SK-N-SH (cell line): ENCODE measurements at regions not wholly inside any gene's neighbourhood (a gene's known extent, or its start where the extent isn't known, plus 50 kb on each side); places are given as distances from the start of the nearest gene placed in this dataset.

Experiments used
- CTCF ChIA-PET: fragments of 300-600, 350-600 bp; formaldehyde crosslinking; extraction: SDS; loops from one replicate; lab custom pipeline; 2021; lab: Yijun Ruan, JAX
- POLR2A ChIA-PET: fragments of 350-600 bp; sonication (Branson Sonifier 250); formaldehyde crosslinking; extraction: SDS; loops from one replicate; lab custom pipeline; 2020; ENCODE audit warnings: antibody characterized with exemption, inconsistent platforms; lab: Yijun Ruan, JAX
- DNase-seq: peaks from one replicate; pipeline ENCODE4 v3.0.0; 2012
- H2AFZ ChIP-seq: fragments of 200-600 bp; sonication (generic); 2 replicates; pipeline ENCODE4 v1.8.1; 2016; ENCODE audit warnings: antibody characterized with exemption, mild to moderate bottlenecking, low read depth
- H3F3A ChIP-seq: fragments of 200-600 bp; sonication (generic); replicated peaks from 2 replicates; pipeline ENCODE3; 2016; ENCODE audit warnings: antibody characterized with exemption, mild to moderate bottlenecking; ENCODE audit not compliant: insufficient read depth
- H3K27ac ChIP-seq, 2 experiments: fragments of 200-500 bp in 1 of 2; fragments of 200-600 bp in 1 of 2; sonication (Bioruptor generic) in 1 of 2; sonication (generic), shearing (Covaris generic) in 1 of 2; 2 replicates each; pipeline versions ENCODE4 v1.5.1 to v1.6.1; 2014 to 2016; ENCODE audit warnings: low read depth in 2 of 2, inconsistent platforms in 1 of 2, low read length in 1 of 2, mild to moderate bottlenecking in 1 of 2, mixed read lengths in 1 of 2
- H3K27me3 ChIP-seq: fragments of 200-600 bp; sonication (generic), shearing (Covaris generic); 2 replicates; pipeline ENCODE4 v1.6.1; 2016; ENCODE audit warnings: mixed run types; ENCODE audit not compliant: insufficient read depth
- H3K36me3 ChIP-seq, 2 experiments: fragments of 200-500 bp in 1 of 2; fragments of 200-600 bp in 1 of 2; sonication (Bioruptor generic) in 1 of 2; sonication (generic) in 1 of 2; replicated peaks in 1 of 2; 2 replicates each; pipeline versions ENCODE3 to v1.5.1; 2014 to 2016; ENCODE audit warnings: low read length in 1 of 2, mild to moderate bottlenecking in 1 of 2; ENCODE audit not compliant: insufficient read depth in 2 of 2, control insufficient read depth in 1 of 2
- H3K4me1 ChIP-seq, 2 experiments: fragments of 200-500 bp in 1 of 2; fragments of 200-600 bp in 1 of 2; sonication (Bioruptor generic) in 1 of 2; sonication (generic), shearing (Covaris generic) in 1 of 2; 2 replicates each; pipeline versions ENCODE4 v1.5.1 to v1.6.1; 2014 to 2016; ENCODE audit warnings: low read depth in 1 of 2, low read length in 1 of 2, mixed run types in 1 of 2; ENCODE audit not compliant: insufficient read depth in 2 of 2, control insufficient read depth in 1 of 2
- H3K4me2 ChIP-seq: fragments of 200-600 bp; sonication (generic), shearing (Covaris generic); 2 replicates; pipeline ENCODE4 v1.6.1; 2017; ENCODE audit warnings: mixed run types
- H3K4me3 ChIP-seq, 2 experiments: fragments of 200-500 bp in 1 of 2; fragments of 200-600 bp in 1 of 2; sonication (Bioruptor generic) in 1 of 2; sonication (generic), shearing (Covaris generic) in 1 of 2; 2 replicates each; pipeline versions ENCODE4 v1.5.1 to v1.8.1; 2014 to 2016; ENCODE audit warnings: low read depth in 2 of 2, inconsistent platforms in 1 of 2, low read length in 1 of 2, mild to moderate bottlenecking in 1 of 2, mixed read lengths in 1 of 2, moderate library complexity in 1 of 2
- H3K79me2 ChIP-seq: fragments of 200-600 bp; sonication (generic); 2 replicates; pipeline ENCODE4 v1.8.1; 2017; ENCODE audit warnings: mild to moderate bottlenecking; ENCODE audit not compliant: insufficient read depth
- H3K9ac ChIP-seq: fragments of 200-600 bp; sonication (generic); 2 replicates; pipeline ENCODE4 v1.6.1; 2017; ENCODE audit warnings: mixed run types
- H3K9me2 ChIP-seq: fragments of 200-600 bp; sonication (generic); 2 replicates; pipeline ENCODE4 v1.6.1; 2017; ENCODE audit warnings: mixed run types
- H3K9me3 ChIP-seq: fragments of 200-600 bp; sonication (generic); 2 replicates; pipeline ENCODE4 v1.6.1; 2017; ENCODE audit warnings: mixed run types, mild to moderate bottlenecking, moderate library complexity
- H4K20me1 ChIP-seq: fragments of 200-600 bp; sonication (generic); 2 replicates; pipeline ENCODE4 v1.6.1; 2017; ENCODE audit warnings: mild to moderate bottlenecking, mixed run types; ENCODE audit not compliant: insufficient read depth
- EP300 ChIP-seq, 2 experiments: IDR thresholded peaks; 2 replicates each; pipeline versions ENCODE4 v1.4.0 to v1.6.1; 2012; ENCODE audit warnings: borderline replicate concordance in 1 of 2, low read depth in 1 of 2, low read length in 1 of 2
- EZH2phosphoT487 ChIP-seq: fragments of 200-600 bp; sonication (generic); IDR thresholded peaks from 2 replicates; pipeline ENCODE4 v1.6.1; 2017; ENCODE audit warnings: low read depth, mixed run types, mild to moderate bottlenecking, antibody characterized with exemption, moderate library complexity, borderline replicate concordance
- FOSL2 ChIP-seq: IDR thresholded peaks from 2 replicates; pipeline ENCODE4 v1.4.0; 2012; ENCODE audit warnings: low read depth, mild to moderate bottlenecking, moderate library complexity, borderline replicate concordance
- FOXJ3 ChIP-seq: sonication (generic); formaldehyde crosslinking; IDR thresholded peaks from 2 replicates; pipeline ENCODE4 v1.5.1; 2020; ENCODE audit warnings: mild to moderate bottlenecking, missing genetic modification reagents
- FOXM1 ChIP-seq: IDR thresholded peaks from 2 replicates; pipeline ENCODE4 v1.4.0; 2012; ENCODE audit warnings: low read depth, mild to moderate bottlenecking
- MEF2A ChIP-seq: IDR thresholded peaks from 2 replicates; pipeline ENCODE4 v1.4.0; 2012; ENCODE audit warnings: low read depth, borderline replicate concordance
- MXI1 ChIP-seq: IDR thresholded peaks from 2 replicates; pipeline ENCODE4 v1.6.1; 2012; ENCODE audit warnings: mild to moderate bottlenecking, low read depth, low read length, improper control_type of control experiment
- NFIC ChIP-seq: IDR thresholded peaks from 2 replicates; pipeline ENCODE4 v1.4.0; 2012; ENCODE audit warnings: borderline replicate concordance
- POLR2AphosphoS5 ChIP-seq: IDR thresholded peaks from 2 replicates; pipeline ENCODE4 v1.6.1; 2012; ENCODE audit warnings: low read depth, low read length
- RAD21 ChIP-seq: IDR thresholded peaks from 2 replicates; pipeline ENCODE4 v1.6.1; 2012; ENCODE audit warnings: mild to moderate bottlenecking, low read length
- SIN3A ChIP-seq: IDR thresholded peaks from 2 replicates; pipeline ENCODE4 v1.6.1; 2012; ENCODE audit warnings: low read depth, mild to moderate bottlenecking, low read length, moderate library complexity, borderline replicate concordance
- SMC3 ChIP-seq: IDR thresholded peaks from 2 replicates; pipeline ENCODE4 v1.6.1; 2012; ENCODE audit warnings: low read depth, low read length, improper control_type of control experiment
- TCF12 ChIP-seq: IDR thresholded peaks from 2 replicates; pipeline ENCODE4 v1.4.0; 2012
- TEAD4 ChIP-seq: IDR thresholded peaks from 2 replicates; pipeline ENCODE4 v1.4.0; 2012; ENCODE audit warnings: mild to moderate bottlenecking, borderline replicate concordance; ENCODE audit not compliant: insufficient read depth
- YY1 ChIP-seq: IDR thresholded peaks from 2 replicates; pipeline ENCODE4 v1.4.0; 2012; ENCODE audit warnings: low read depth, mild to moderate bottlenecking
- WGBS: methylation state at CpG from one replicate; pipeline ENCODE4 v1.1.6; 2017; ENCODE audit warnings: low lambda C conversion rate; 5-methylcytosine and 5-hydroxymethylcytosine counted together
- TF ChIP-seq, protein P1 (sequence below): IDR thresholded peaks from 2 replicates; pipeline ENCODE4 v1.4.0; 2012; ENCODE audit warnings: low read depth, borderline replicate concordance
- TF ChIP-seq, protein P2 (sequence below): IDR thresholded peaks from 2 replicates; pipeline ENCODE4; 2012
- TF ChIP-seq, protein P3 (sequence below): fragments of 200-600 bp; sonication (generic); IDR thresholded peaks from 2 replicates; pipeline ENCODE4 v1.6.1; 2017; ENCODE audit warnings: antibody characterized with exemption, mild to moderate bottlenecking, moderate library complexity
- TF ChIP-seq, protein P4 (sequence below): IDR thresholded peaks from 2 replicates; pipeline ENCODE4 v1.4.0; 2012; ENCODE audit warnings: low read depth

DNA sequence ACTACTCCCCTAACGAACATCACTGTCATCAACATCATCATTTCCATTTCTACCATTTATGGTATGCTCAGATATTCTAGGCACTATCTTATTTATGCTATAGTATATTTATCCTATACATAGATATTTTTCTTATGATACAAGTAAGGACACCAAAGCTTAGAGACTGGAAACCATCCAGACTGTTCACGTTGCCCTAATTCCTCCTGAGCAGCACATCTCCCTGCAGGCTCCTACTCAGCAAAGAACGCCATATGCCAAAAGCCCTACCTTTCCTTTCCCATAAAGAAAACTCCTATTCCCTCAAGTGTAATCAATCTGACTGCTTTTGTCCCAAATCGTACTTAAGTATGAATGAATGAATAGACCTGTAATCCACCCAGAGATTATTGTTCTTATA lies 247.0 kb downstream of the PRELID2 start:
- DNase-seq: no peak
- no peak overlapping the region for H3K9ac ChIP-seq
- no peaks in the 10 kb centered on the region for H4K20me1 ChIP-seq
- H3K27me3 ChIP-seq: no peaks in the 10 kb centered on the region
- peak overlapping the region; percentile 47 for H3K4me2 ChIP-seq
- CTCF ChIA-PET: interaction anchor here (1.4 kb wide), 1 partner anchor 12 kb away, joined by 3 read pairs; no protein-coding TSS in a partner anchor
- H3K79me2 ChIP-seq: no peaks in the 10 kb centered on the region
- no peaks in the 10 kb centered on the region for H3K9me2 ChIP-seq
- H3K4me3 ChIP-seq: no peak overlapping the region
- H3K9me3 ChIP-seq: no peaks in the 10 kb centered on the region
- POLR2A ChIA-PET: no interaction called here
- peaks cover 5 to 30% of the 10 kb centered on the region in 2 experiments for H3K4me1 ChIP-seq
- peaks cover 19% of the 10 kb centered on the region for H3F3A ChIP-seq
- H3K36me3 ChIP-seq: no peaks in the 10 kb centered on the region
- peak overlapping the region; percentile 66 to 76; a peak in 3 of 4 replicates for H3K27ac ChIP-seq
- TF ChIP-seq TEAD4 (no peak), FOXJ3 (CRISPR knock-in tag) (no peak), TCF12 (no peak), MEF2A (no peak), EP300 (IDR thresholded peaks at IDR 0.05; ENCODE audit: borderline replicate concordance in 1 of 2, low read depth in 1 of 2, low read length in 1 of 2) (no peak), MXI1 (no peak), RAD21 (no peak)
- TF ChIP-seq, protein P1, sequence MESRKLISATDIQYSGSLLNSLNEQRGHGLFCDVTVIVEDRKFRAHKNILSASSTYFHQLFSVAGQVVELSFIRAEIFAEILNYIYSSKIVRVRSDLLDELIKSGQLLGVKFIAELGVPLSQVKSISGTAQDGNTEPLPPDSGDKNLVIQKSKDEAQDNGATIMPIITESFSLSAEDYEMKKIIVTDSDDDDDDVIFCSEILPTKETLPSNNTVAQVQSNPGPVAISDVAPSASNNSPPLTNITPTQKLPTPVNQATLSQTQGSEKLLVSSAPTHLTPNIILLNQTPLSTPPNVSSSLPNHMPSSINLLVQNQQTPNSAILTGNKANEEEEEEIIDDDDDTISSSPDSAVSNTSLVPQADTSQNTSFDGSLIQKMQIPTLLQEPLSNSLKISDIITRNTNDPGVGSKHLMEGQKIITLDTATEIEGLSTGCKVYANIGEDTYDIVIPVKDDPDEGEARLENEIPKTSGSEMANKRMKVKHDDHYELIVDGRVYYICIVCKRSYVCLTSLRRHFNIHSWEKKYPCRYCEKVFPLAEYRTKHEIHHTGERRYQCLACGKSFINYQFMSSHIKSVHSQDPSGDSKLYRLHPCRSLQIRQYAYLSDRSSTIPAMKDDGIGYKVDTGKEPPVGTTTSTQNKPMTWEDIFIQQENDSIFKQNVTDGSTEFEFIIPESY: no peak
- TF ChIP-seq, protein P2, sequence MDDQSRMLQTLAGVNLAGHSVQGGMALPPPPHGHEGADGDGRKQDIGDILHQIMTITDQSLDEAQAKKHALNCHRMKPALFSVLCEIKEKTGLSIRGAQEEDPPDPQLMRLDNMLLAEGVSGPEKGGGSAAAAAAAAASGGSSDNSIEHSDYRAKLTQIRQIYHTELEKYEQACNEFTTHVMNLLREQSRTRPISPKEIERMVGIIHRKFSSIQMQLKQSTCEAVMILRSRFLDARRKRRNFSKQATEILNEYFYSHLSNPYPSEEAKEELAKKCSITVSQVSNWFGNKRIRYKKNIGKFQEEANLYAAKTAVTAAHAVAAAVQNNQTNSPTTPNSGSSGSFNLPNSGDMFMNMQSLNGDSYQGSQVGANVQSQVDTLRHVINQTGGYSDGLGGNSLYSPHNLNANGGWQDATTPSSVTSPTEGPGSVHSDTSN: no peak
- TF ChIP-seq, protein P3, sequence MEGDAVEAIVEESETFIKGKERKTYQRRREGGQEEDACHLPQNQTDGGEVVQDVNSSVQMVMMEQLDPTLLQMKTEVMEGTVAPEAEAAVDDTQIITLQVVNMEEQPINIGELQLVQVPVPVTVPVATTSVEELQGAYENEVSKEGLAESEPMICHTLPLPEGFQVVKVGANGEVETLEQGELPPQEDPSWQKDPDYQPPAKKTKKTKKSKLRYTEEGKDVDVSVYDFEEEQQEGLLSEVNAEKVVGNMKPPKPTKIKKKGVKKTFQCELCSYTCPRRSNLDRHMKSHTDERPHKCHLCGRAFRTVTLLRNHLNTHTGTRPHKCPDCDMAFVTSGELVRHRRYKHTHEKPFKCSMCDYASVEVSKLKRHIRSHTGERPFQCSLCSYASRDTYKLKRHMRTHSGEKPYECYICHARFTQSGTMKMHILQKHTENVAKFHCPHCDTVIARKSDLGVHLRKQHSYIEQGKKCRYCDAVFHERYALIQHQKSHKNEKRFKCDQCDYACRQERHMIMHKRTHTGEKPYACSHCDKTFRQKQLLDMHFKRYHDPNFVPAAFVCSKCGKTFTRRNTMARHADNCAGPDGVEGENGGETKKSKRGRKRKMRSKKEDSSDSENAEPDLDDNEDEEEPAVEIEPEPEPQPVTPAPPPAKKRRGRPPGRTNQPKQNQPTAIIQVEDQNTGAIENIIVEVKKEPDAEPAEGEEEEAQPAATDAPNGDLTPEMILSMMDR: no peak
- 64% methylated on average over 4 of the region's 4 CpGs for WGBS
- 0 out of 2 replicates have a peak overlapping the region, but pooled peaks have one; percentile 15 for H2AFZ ChIP-seq

DNA sequence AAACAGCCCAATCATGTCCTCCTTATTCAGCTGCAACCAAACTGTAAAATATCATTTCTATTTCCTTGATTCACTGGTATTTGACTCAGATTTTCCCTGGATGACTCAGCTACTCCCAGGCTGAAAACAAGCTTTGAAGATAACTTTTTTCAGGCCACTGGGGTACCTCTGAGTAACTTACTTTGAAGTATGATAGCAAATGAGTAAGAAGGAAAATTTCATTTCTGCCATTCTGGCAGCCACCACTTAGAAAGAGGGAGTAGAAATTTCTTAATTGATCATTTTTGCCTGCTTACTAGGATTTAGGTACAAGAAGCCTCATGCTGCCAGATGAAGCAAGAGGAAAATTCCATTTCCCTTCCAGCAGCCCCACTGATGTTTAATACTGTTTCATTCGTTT lies 247.4 kb downstream of the PRELID2 start:
- H3K4me3 ChIP-seq: no peak overlapping the region
- POLR2A ChIA-PET: no interaction called here
- 32% methylated on average over 1 of the region's 1 CpG for WGBS
- CTCF ChIA-PET: interaction anchor here (1.4 kb wide), 1 partner anchor 11 kb away, joined by 3 read pairs; no protein-coding TSS in a partner anchor
- H3K4me2 ChIP-seq: peak overlapping the region; percentile 47
- DNase-seq: no peak
- H3K36me3 ChIP-seq: no peaks in the 10 kb centered on the region
- no peaks in the 10 kb centered on the region for H3K79me2 ChIP-seq
- H3K9me3 ChIP-seq: no peaks in the 10 kb centered on the region
- peaks cover 5 to 30% of the 10 kb centered on the region in 2 experiments for H3K4me1 ChIP-seq
- peaks cover 19% of the 10 kb centered on the region for H3F3A ChIP-seq
- peak overlapping the region; percentile 66 to 76; a peak in 3 of 4 replicates for H3K27ac ChIP-seq
- H2AFZ ChIP-seq: no peak overlapping the region
- H3K9me2 ChIP-seq: no peaks in the 10 kb centered on the region
- H4K20me1 ChIP-seq: no peaks in the 10 kb centered on the region
- H3K27me3 ChIP-seq: no peaks in the 10 kb centered on the region
- H3K9ac ChIP-seq: no peak overlapping the region
- no peak for TF ChIP-seq EZH2phosphoT487
- peak; percentile 62; the same call in 1 of the 2 replicates for TF ChIP-seq POLR2AphosphoS5
- TF ChIP-seq TEAD4: peak; percentile 94
- TF ChIP-seq SIN3A: no peak
- no peak for TF ChIP-seq FOXJ3 (CRISPR knock-in tag)
- TF ChIP-seq SMC3: no peak
- TF ChIP-seq, protein P1: peak; percentile 60; the same call in 1 of the 2 replicates
- peak; percentile 96 for TF ChIP-seq TCF12
- peak; percentile 86 for TF ChIP-seq NFIC
- TF ChIP-seq FOXM1: peak; percentile 74
- TF ChIP-seq, protein P4, sequence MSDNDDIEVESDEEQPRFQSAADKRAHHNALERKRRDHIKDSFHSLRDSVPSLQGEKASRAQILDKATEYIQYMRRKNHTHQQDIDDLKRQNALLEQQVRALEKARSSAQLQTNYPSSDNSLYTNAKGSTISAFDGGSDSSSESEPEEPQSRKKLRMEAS: peak; percentile 70
- TF ChIP-seq MEF2A: 0 out of 2 replicates have a peak, but pooled peaks have one; percentile 29
- TF ChIP-seq YY1: no peak
- TF ChIP-seq FOSL2: peak; percentile 99
